ENCODE measurements at regions not wholly inside any gene's neighbourhood (a gene's known extent, or its start where the extent isn't known, plus 50 kb on each side); places are given as distances from the start of the nearest gene placed in this dataset.

DNA sequence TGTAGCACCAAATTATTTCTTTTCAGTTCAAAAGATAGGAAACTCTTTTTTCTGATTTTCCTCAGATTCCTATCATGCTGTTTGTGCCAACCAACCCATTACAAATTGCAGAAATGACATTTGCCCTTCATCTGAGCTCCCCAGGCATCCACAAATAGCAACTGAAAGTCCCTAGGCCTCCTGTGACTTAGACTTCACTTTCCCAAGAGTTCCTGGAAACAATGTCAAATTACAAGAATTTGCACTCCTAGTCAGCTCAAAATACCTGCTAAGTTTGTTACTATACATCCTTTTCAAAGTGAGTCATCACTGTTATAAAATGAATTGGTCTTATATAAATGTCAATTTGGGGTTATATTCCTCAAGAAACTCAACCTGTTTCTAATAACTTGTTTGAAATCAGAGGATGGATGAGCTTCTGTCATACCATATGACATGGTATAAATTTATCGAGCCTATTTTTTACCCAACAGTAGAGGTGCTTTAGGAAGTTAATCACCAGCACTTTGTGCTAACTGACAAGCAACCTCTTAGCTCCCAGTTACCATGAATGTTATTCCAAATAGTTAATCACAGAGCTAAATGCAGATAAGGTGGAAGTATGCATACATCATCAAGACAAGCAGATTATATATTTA, 256.5 kb downstream of the HACE1 start:
- TF ChIP-seq, protein P1, sequence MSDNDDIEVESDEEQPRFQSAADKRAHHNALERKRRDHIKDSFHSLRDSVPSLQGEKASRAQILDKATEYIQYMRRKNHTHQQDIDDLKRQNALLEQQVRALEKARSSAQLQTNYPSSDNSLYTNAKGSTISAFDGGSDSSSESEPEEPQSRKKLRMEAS (IDR thresholded peaks at IDR 0.05), result no peak
- no peak for TF ChIP-seq EP300 (IDR thresholded peaks at IDR 0.05; ENCODE audit: borderline replicate concordance)
- TF ChIP-seq TEAD4 (IDR thresholded peaks at IDR 0.05), result no peak
- no peak for TF ChIP-seq NFIC (IDR thresholded peaks at IDR 0.05)
- TF ChIP-seq TCF12 (IDR thresholded peaks at IDR 0.05; ENCODE audit: low read depth), result no peak
- TF ChIP-seq RAD21 (IDR thresholded peaks at IDR 0.05; ENCODE audit: low read depth), result no peak
- no peak for TF ChIP-seq CEBPB (IDR thresholded peaks at IDR 0.05)
- no peak for TF ChIP-seq YY1 (IDR thresholded peaks at IDR 0.05; ENCODE audit: low read depth)
- TF ChIP-seq ZBTB7A (IDR thresholded peaks at IDR 0.05; ENCODE audit: low read depth), result no peak
- TF ChIP-seq FOXM1 (IDR thresholded peaks at IDR 0.05; ENCODE audit: borderline replicate concordance, low read depth), result no peak
- TF ChIP-seq TAF1 (IDR thresholded peaks at IDR 0.05; ENCODE audit: low read depth), result no peak
- TF ChIP-seq, protein P2, sequence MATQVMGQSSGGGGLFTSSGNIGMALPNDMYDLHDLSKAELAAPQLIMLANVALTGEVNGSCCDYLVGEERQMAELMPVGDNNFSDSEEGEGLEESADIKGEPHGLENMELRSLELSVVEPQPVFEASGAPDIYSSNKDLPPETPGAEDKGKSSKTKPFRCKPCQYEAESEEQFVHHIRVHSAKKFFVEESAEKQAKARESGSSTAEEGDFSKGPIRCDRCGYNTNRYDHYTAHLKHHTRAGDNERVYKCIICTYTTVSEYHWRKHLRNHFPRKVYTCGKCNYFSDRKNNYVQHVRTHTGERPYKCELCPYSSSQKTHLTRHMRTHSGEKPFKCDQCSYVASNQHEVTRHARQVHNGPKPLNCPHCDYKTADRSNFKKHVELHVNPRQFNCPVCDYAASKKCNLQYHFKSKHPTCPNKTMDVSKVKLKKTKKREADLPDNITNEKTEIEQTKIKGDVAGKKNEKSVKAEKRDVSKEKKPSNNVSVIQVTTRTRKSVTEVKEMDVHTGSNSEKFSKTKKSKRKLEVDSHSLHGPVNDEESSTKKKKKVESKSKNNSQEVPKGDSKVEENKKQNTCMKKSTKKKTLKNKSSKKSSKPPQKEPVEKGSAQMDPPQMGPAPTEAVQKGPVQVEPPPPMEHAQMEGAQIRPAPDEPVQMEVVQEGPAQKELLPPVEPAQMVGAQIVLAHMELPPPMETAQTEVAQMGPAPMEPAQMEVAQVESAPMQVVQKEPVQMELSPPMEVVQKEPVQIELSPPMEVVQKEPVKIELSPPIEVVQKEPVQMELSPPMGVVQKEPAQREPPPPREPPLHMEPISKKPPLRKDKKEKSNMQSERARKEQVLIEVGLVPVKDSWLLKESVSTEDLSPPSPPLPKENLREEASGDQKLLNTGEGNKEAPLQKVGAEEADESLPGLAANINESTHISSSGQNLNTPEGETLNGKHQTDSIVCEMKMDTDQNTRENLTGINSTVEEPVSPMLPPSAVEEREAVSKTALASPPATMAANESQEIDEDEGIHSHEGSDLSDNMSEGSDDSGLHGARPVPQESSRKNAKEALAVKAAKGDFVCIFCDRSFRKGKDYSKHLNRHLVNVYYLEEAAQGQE (IDR thresholded peaks at IDR 0.05; ENCODE audit: low read depth), result no peak
- TF ChIP-seq, protein P3, sequence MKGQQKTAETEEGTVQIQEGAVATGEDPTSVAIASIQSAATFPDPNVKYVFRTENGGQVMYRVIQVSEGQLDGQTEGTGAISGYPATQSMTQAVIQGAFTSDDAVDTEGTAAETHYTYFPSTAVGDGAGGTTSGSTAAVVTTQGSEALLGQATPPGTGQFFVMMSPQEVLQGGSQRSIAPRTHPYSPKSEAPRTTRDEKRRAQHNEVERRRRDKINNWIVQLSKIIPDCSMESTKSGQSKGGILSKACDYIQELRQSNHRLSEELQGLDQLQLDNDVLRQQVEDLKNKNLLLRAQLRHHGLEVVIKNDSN (IDR thresholded peaks at IDR 0.05), result no peak
- no peak for TF ChIP-seq CREB1 (IDR thresholded peaks at IDR 0.05; ENCODE audit: low read depth)
- no peak for TF ChIP-seq EGR1 (IDR thresholded peaks at IDR 0.05)

DNA sequence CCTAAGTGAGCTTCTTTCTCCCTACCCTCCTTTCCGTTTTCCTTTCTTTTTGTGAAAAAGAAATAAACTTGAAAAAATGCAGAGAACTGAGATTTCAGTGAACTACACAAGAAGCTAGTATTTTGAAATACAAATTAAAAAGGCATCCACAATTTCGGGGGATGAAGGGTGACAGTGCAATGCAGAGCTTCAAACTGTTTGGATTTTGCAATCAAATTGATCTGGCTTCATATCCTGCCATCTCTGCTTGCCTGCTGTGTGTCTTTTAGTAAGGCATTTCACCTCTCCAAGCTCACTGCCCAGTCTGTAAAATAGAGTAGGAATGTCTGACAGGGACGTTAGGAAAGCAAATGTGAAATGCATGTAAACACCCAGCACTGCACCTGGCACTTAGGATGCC, 258.0 kb downstream of the HACE1 start:
- TF ChIP-seq, protein P2 (IDR thresholded peaks at IDR 0.05; ENCODE audit: low read depth), result no peak
- TF ChIP-seq, protein P3 (IDR thresholded peaks at IDR 0.05), result no peak
- TF ChIP-seq RAD21 (IDR thresholded peaks at IDR 0.05; ENCODE audit: low read depth), result no peak
- TF ChIP-seq EGR1 (IDR thresholded peaks at IDR 0.05), result no peak
- TF ChIP-seq TEAD4 (IDR thresholded peaks at IDR 0.05), result no peak
- TF ChIP-seq, protein P1 (IDR thresholded peaks at IDR 0.05), result no peak
- TF ChIP-seq TAF1 (IDR thresholded peaks at IDR 0.05; ENCODE audit: low read depth), result no peak
- TF ChIP-seq FOXM1 (IDR thresholded peaks at IDR 0.05; ENCODE audit: borderline replicate concordance, low read depth), result no peak
- no peak for TF ChIP-seq NFIC (IDR thresholded peaks at IDR 0.05)
- TF ChIP-seq TCF12 (IDR thresholded peaks at IDR 0.05; ENCODE audit: low read depth), result no peak
- TF ChIP-seq CEBPB (IDR thresholded peaks at IDR 0.05), result no peak
- no peak for TF ChIP-seq YY1 (IDR thresholded peaks at IDR 0.05; ENCODE audit: low read depth)
- no peak for TF ChIP-seq CREB1 (IDR thresholded peaks at IDR 0.05; ENCODE audit: low read depth)
- TF ChIP-seq EP300 (IDR thresholded peaks at IDR 0.05; ENCODE audit: borderline replicate concordance), result no peak
- no peak for TF ChIP-seq ZBTB7A (IDR thresholded peaks at IDR 0.05; ENCODE audit: low read depth)

DNA sequence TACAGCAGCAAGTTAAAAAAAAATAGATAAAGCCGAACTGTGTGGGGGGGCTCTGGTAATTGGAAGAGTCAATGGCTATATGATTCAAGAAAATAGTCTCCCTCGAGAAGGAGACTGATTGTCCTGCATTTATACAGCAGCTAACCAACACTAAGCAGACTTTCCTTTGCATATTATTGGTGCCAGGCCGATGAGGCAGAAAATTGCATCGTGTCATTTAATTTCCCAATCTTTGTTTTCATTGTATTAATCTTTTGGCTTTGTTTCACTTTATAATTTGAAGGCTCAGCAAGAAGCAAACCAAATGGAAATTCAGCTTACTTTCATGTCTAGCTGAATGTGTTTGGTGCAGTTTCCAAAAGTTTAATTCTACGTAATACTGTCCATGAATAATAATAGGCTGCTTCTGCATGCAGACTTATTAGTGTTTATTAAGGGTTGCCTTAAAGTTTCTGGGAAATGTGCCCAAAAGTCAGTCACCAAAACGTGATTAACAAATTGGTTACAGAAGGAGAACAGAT, 258.5 kb downstream of the HACE1 start:
- TF ChIP-seq RAD21 (IDR thresholded peaks at IDR 0.05; ENCODE audit: low read depth) (no peak), ZBTB7A (IDR thresholded peaks at IDR 0.05; ENCODE audit: low read depth) (no peak), FOXM1 (IDR thresholded peaks at IDR 0.05; ENCODE audit: borderline replicate concordance, low read depth) (no peak), EGR1 (IDR thresholded peaks at IDR 0.05) (no peak), TCF12 (IDR thresholded peaks at IDR 0.05; ENCODE audit: low read depth) (no peak), EP300 (IDR thresholded peaks at IDR 0.05; ENCODE audit: borderline replicate concordance) (no peak), YY1 (IDR thresholded peaks at IDR 0.05; ENCODE audit: low read depth) (no peak), CEBPB (IDR thresholded peaks at IDR 0.05) (no peak), CREB1 (IDR thresholded peaks at IDR 0.05; ENCODE audit: low read depth) (no peak), NFIC (IDR thresholded peaks at IDR 0.05) (no peak), TEAD4 (IDR thresholded peaks at IDR 0.05) (no peak), TAF1 (IDR thresholded peaks at IDR 0.05; ENCODE audit: low read depth) (no peak)
- TF ChIP-seq, protein P2 (IDR thresholded peaks at IDR 0.05; ENCODE audit: low read depth), result no peak
- TF ChIP-seq, protein P1 (IDR thresholded peaks at IDR 0.05), result no peak
- TF ChIP-seq, protein P3 (IDR thresholded peaks at IDR 0.05), result no peak

Data from Ishikawa (cell line).